Keratinocyte (primary cell): ENCODE measurements at regions not wholly inside any gene's neighbourhood (a gene's known extent, or its start where the extent isn't known, plus 50 kb on each side); places are given as distances from the start of the nearest gene placed in this dataset.

ENCODE experiments used
- DNase-seq: peaks from one replicate; pipeline ENCODE4 v3.0.0-alpha.2; 2011; ENCODE audit warnings: low read depth, missing footprints, low spot score
- FAIRE-seq: peaks from 2 replicates; lab custom pipeline; 2011; peaks lifted over from hg19 to GRCh38; lab: Jason Lieb, UNC
- H2AFZ ChIP-seq: 2 replicates; pipeline ENCODE4 v1.6.0; 2012; ENCODE audit warnings: low read length, control low read depth, inconsistent platforms; ENCODE audit not compliant: control insufficient read depth
- H3K27ac ChIP-seq: 2 replicates; pipeline ENCODE4 v1.5.1; 2011; ENCODE audit warnings: low read length; ENCODE audit not compliant: control insufficient read depth, insufficient read depth
- H3K27me3 ChIP-seq: 3 replicates; pipeline ENCODE4 v1.6.0; 2011; ENCODE audit warnings: low read length; ENCODE audit not compliant: control insufficient read depth, insufficient read depth; ENCODE audit errors: extremely low read depth
- H3K36me3 ChIP-seq, 2 experiments: 2 replicates in 1 of 2; 3 replicates in 1 of 2; pipeline ENCODE4 v1.5.1; 2011; ENCODE audit warnings: low read length in 2 of 2, mild to moderate bottlenecking in 1 of 2; ENCODE audit not compliant: control insufficient read depth in 2 of 2, insufficient read depth in 2 of 2; ENCODE audit errors: extremely low read depth in 1 of 2
- H3K4me1 ChIP-seq: 3 replicates; pipeline ENCODE4 v1.5.1; 2011; ENCODE audit warnings: low read length; ENCODE audit not compliant: control insufficient read depth, insufficient read depth; ENCODE audit errors: extremely low read depth
- H3K4me2 ChIP-seq: 3 replicates; pipeline ENCODE4 v1.6.0; 2011; ENCODE audit warnings: low read depth, low read length; ENCODE audit not compliant: control insufficient read depth, insufficient read depth; ENCODE audit errors: extremely low read depth
- H3K4me3 ChIP-seq, 3 experiments: fragments of 200-600 bp in 1 of 3; sonication (generic) in 1 of 3; 2 replicates in 2 of 3; 3 replicates in 1 of 3; pipeline ENCODE4 v1.5.1; 2011 to 2016; ENCODE audit warnings: low read length in 3 of 3, mild to moderate bottlenecking in 3 of 3, control low read depth in 2 of 3, inconsistent platforms in 1 of 3, low read depth in 1 of 3, mixed read lengths in 1 of 3, mixed run types in 1 of 3, moderate library complexity in 1 of 3; ENCODE audit not compliant: control insufficient read depth in 2 of 3, insufficient read depth in 2 of 3; ENCODE audit errors: extremely low read depth in 1 of 3
- H3K79me2 ChIP-seq: 2 replicates; pipeline ENCODE4 v1.6.0; 2012; ENCODE audit warnings: low read length; ENCODE audit not compliant: control insufficient read depth, insufficient read depth
- H3K9ac ChIP-seq: 3 replicates; pipeline ENCODE4 v1.6.0; 2011; ENCODE audit warnings: low read length; ENCODE audit not compliant: control insufficient read depth, insufficient read depth; ENCODE audit errors: extremely low read depth
- H3K9me1 ChIP-seq: 3 replicates; pipeline ENCODE4 v1.6.0; 2011; ENCODE audit warnings: low read length; ENCODE audit not compliant: control insufficient read depth, insufficient read depth; ENCODE audit errors: extremely low read depth
- H3K9me3 ChIP-seq: 2 replicates; pipeline ENCODE4 v1.5.1; 2012; ENCODE audit warnings: low read depth, low read length; ENCODE audit not compliant: control insufficient read depth
- H4K20me1 ChIP-seq: 3 replicates; pipeline ENCODE4 v1.6.0; 2011; ENCODE audit warnings: low read length; ENCODE audit not compliant: control insufficient read depth, insufficient read depth; ENCODE audit errors: extremely low read depth
- CTCF ChIP-seq, 3 experiments: IDR thresholded peaks in 1 of 3; conservative IDR thresholded peaks in 1 of 3; optimal IDR thresholded peaks in 1 of 3; 2 replicates in 2 of 3; 3 replicates in 1 of 3; pipeline versions ENCODE3 to v1.5.1; 2011; ENCODE audit warnings: low read length in 3 of 3, mild to moderate bottlenecking in 3 of 3, moderate library complexity in 2 of 3, control low read depth in 1 of 3, inconsistent platforms in 1 of 3; ENCODE audit not compliant: insufficient read depth in 2 of 3; ENCODE audit errors: extremely low read depth in 1 of 3
- EZH2 ChIP-seq: IDR thresholded peaks from one replicate; pipeline ENCODE4 v1.6.1; 2012; ENCODE audit warnings: inconsistent platforms, mild to moderate bottlenecking, low read length, moderate library complexity
- dilution Hi-C: fragments of 300-500 bp; cut with MboI; formaldehyde crosslinking; loops from one replicate; pipeline ENCODE4 v1.7.0; 2020; ENCODE audit warnings: low sequenced_read_pairs; ENCODE audit not compliant: extremely low pct_ligation_motif_present

GRCh38 chr16:54815177-54815576, 115.5 kb upstream of the IRX5 start:
- FAIRE-seq, result no peak
- no peak for DNase-seq
- TF ChIP-seq CTCF (optimal IDR thresholded peaks at IDR 0.05 in 1 of 3, IDR thresholded peaks at IDR 0.05 in 1 of 3, conservative IDR thresholded peaks at IDR 0.05 in 1 of 3; ENCODE audit: extremely low read depth in 1 of 3, insufficient read depth in 2 of 3, low read length in 3 of 3) (no peak), EZH2 (no peak)
- Histone ChIP-seq H3K9ac (no peak overlapping the region), H3K36me3 (no peaks in the 10 kb centered on the region), H3K27me3 (no peaks in the 10 kb centered on the region), H3K9me1 (no peaks in the 10 kb centered on the region), H4K20me1 (no peaks in the 10 kb centered on the region), H3K4me3 (no peak overlapping the region), H3K4me1 (no peaks in the 10 kb centered on the region), H3K4me2 (no peak overlapping the region), H3K27ac (no peak overlapping the region), H3K79me2 (no peaks in the 10 kb centered on the region), H3K9me3 (no peaks in the 10 kb centered on the region), H2AFZ (no peak overlapping the region)
- dilution Hi-C loops, result no loop called here

DNA sequence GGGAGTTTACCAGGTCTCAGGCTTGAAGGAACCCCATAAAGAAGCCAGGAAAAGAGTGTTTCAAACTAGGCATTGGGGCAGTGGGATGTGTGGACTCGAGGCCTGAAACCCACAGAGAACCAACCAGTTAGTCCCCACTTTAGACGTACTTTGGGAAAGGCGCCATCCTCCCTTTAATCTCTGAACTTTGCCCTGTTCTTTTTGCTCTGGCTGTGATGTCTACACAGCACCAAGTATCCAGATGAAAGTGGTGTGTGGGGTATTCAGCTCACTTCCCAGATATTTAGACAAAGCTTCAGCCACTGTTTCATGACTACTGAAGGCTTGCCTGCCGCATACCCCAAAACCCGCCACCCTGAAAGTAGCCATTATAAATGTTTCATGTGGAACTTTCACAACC, 116.9 kb upstream of the IRX5 start:
- H3K4me3 ChIP-seq, result no peak overlapping the region
- H3K36me3 ChIP-seq, result no peaks in the 10 kb centered on the region
- FAIRE-seq, result no peak
- dilution Hi-C loops, result no loop called here
- no peaks in the 10 kb centered on the region for H4K20me1 ChIP-seq
- no peaks in the 10 kb centered on the region for H3K9me1 ChIP-seq
- H3K27me3 ChIP-seq, result no peaks in the 10 kb centered on the region
- H3K27ac ChIP-seq, result no peak overlapping the region
- no peaks in the 10 kb centered on the region for H3K9me3 ChIP-seq
- no peak overlapping the region for H3K4me2 ChIP-seq
- no peak overlapping the region for H3K9ac ChIP-seq
- H2AFZ ChIP-seq, result no peak overlapping the region
- H3K79me2 ChIP-seq, result no peaks in the 10 kb centered on the region
- no peaks in the 10 kb centered on the region for H3K4me1 ChIP-seq
- DNase-seq, result no peak
- no peak for TF ChIP-seq EZH2
- TF ChIP-seq CTCF (optimal IDR thresholded peaks at IDR 0.05 in 1 of 3, IDR thresholded peaks at IDR 0.05 in 1 of 3, conservative IDR thresholded peaks at IDR 0.05 in 1 of 3; ENCODE audit: extremely low read depth in 1 of 3, insufficient read depth in 2 of 3, low read length in 3 of 3), result no peak
